ENCODE measurements at regions not wholly inside any gene's neighbourhood (a gene's known extent, or its start where the extent isn't known, plus 50 kb on each side); places are given as distances from the start of the nearest gene placed in this dataset.

DNA sequence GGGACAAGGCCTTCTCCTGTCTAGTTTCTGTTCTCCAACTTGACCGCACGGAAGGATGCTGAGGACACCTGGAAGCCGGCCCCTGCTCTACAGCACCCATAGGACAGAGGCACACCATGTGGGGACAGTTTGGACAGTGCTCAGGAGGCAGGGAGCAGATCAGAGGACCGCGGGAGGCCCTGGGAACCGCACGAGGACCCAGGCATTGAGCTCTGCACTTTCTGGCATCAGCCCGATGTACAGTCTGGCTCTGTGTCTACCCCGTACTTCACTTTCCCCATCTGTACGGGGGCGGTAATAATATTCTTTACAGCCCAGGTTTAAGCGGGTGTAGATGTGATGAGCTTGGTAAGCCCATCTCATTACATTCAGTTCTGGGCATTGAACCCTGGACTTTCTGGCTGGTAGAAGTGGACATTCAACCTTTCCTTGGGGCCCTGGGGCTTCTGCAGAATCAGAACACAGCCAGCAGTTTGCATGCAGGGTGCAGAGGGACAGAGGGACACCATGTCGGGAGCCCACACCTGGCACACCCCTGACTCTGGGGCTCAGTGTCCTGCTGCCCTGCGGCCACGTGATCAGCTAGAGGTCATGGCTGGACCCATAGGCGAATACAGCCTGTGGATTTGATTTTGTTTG, 258.7 kb downstream of the SEC14L1 start:
- DNase-seq: no peak

GRCh38 chr17:77400445-77400870, 259.7 kb downstream of the SEC14L1 start:
- DNase-seq: peak; percentile 90

DNA sequence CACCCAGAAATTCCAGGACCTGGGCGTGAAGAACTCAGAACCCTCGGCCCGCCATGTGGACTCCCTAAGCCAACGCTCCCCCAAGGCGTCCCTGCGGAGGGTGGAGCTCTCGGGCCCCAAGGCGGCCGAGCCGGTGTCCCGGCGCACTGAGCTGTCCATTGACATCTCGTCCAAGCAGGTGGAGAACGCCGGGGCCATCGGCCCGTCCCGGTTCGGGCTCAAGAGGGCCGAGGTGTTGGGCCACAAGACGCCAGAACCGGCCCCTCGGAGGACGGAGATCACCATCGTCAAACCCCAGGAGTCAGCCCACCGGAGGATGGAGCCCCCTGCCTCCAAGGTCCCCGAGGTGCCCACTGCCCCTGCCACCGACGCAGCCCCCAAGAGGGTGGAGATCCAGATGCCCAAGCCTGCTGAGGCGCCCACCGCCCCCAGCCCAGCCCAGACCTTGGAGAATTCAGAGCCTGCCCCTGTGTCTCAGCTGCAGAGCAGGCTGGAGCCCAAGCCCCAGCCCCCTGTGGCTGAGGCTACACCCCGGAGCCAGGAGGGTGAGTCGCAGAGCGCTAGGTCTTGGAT, 261.5 kb downstream of the SEC14L1 start:
- no peak for DNase-seq

DNA sequence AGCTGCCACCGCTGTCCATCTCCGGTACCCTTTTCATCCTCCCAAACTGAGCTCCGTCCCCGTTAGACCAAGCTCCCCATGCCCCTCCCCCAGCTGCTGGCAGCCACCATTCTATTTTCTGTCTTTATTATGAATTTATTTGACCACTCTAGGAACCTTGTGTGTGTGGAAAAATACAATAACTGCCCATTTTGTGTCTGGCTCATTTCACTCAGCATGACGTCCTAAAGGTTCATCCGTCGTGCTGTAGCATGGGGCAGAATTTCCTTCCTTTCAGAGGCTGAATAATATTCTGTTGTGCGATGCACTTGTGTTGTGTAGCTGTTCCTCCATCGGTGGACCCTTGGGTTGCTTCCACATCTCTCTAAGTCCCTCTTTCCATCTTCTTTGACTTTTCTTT, 263.1 kb downstream of the SEC14L1 start:
- no peak for DNase-seq

DNA sequence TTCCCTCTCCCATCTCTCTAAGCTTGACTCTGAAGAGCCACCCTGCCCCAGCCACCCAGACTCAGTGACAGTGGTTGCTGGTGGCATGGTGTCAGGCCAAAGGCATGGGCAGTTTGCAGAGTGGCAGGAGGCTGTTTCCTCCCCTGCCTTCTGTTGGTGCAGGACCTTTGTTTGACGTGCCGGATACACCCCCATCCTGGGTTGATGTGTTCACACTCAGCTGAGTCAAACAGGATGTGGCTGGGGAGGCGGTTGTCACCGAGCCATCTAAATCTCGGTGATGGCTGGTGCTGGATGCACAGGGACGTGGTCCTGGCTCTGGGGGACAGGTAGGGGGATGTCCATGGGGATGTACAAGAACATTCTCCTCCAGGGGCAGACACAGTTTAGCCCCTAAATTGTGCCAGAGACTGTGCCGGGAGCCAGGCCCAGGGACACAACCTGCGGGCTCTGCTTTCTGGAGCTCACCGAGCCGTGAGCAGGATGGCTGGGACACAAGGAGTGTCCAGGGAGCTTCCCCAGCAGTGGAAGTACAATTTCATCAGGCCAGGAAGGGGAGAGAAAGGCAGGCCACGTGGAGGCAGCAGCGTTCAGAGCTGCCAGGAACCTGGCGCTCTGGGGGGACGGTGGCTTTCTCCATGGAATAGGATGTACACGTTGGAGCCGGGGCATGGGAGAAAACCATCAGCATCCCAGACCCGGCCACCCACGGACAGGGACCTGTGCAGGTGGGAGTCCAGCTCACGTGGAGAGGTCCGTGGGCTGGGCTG, 264.2 kb downstream of the SEC14L1 start:
- DNase-seq: peak; percentile 87

DNA sequence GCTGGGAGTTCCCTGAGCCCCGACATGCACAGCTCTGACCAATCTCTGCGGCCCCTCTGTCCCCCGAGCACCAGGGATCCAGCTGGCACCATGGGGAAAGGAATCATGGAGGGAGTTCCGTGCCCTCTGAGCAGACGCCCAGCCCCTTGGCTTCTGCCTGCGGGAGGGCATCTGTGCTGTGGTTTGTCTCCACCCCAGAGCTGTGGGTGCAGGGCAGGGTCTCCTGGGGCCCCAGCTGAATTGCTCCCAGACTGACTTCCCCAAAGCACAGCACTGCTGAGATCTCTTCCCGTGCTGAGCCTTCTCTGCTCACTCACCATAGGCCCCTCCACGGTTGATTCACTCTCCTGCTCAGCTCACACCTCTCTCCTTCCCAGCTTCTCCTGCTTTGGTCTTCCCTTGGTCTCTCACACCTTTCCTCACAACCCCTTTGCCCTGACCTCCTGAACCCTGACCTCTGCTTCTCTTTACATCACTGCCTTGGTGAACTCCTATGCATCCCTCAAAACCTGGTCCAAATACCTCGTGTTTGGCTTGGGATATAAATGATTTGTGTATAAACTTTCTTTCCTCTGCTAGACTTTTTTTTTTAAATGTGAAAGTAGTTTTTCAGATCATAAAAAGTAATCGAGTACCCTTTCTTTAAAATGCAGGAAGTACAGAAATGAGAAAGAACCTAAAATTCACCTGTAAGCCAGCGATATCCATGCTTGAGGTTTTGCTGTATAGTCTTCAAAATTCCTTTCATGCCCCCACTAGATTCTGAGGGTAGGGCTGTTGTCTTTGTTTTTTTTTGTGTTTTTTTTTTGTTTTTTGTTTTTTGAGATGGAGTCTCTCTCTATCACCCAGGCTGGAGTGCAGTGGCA, 265.3 kb downstream of the SEC14L1 start:
- DNase-seq: peak; percentile 66

DNA sequence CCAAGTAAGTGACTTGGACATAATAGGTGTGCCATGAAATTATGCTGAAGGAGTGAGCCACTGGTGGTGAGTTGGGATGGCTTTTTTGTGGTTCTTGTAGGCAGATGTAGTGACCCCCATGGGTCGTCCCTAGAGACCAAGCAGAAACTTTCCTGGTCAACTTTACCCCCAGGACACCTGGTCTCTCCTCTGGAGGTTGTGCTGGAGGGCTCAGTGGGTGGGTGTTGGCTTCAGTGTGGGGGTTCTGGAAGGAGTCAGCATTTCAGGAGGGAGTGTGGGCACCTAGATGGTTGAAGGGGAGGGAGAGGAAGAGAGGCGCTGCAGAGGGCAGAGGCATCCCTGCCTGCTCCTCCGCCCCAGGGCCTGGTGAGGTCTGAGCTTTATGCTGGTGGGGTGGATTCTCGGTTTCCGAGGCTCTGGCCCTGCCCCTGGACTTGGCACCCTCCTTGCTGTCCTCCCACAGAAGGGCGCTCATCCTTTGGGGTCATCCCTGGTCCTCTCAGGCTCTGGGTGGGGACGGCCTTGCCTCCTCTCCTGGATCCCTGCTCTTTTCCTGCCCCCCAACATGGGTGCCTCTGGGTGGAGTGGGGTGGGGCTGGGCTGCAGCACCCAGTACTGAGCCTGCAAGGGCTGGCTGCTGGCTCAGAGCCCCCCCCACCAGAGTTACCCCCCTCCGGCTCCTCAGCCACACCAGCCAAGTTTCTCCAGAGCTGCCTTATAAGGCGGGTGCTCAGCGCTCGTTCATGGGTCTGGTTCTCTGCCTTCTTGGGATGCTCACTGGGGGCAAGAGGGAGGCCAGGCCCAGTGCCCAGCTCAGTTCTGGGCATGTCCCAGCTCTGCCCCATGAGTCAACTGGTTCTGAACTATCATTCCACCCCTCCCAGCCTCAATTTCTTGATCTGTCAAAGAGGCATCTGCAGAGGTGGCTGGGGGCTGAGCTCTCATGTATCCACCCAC, 266.8 kb downstream of the SEC14L1 start:
- DNase-seq: no peak

DNA sequence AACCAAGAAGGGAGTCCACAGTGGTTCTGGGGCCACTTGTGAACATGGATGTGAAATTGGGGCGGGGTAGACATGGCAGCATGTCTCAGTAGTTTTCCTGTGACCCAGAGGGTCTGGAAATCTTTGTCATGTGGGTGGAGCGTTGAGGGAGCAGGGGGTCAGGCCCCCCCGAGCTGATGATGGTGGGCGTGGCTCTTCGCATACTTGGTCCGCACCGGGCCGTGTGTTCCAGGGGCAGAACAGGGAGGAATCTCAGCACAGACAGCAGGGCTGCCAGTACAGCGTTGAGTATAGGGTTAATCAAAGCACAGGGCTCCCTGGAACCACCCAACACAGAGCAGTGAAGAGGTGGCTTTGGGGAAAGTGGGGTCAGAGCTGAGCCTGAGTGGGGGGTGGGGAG, 267.5 kb downstream of the SEC14L1 start:
- no peak for DNase-seq

GRCh38 chr17:77409282-77410161, 268.8 kb downstream of the SEC14L1 start:
- DNase-seq: no peak

DNA sequence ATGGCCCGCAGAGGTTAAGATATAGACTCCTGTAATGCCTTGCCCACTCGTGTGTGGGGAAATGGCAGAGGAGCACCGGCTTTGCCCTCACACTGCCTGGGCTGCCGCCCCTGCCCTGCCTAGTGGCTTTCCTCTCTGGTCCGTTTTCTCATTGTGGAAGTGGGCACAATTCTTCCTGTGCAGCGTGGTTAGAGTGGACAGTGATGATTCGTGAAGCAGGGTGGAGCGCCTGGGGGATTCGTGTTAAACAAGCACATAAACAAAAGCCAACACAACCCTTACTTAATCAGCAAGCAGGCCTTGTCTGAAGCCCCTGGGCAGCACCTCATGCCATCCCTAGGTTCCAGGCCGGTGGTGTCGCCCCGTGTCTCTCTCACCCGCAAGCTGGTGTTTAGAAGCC, 269.7 kb downstream of the SEC14L1 start:
- no peak for DNase-seq

- no peak for DNase-seq
Measured at GRCh38 chr17:77414811-77415400, 274.1 kb downstream of the SEC14L1 start.

GRCh38 chr17:77416105-77416713, 275.4 kb downstream of the SEC14L1 start:
- no peak for DNase-seq

GRCh38 chr17:77417575-77417974, 276.8 kb downstream of the SEC14L1 start:
- no peak for DNase-seq

GRCh38 chr17:77418609-77419008, 277.8 kb downstream of the SEC14L1 start:
- no peak for DNase-seq

DNA sequence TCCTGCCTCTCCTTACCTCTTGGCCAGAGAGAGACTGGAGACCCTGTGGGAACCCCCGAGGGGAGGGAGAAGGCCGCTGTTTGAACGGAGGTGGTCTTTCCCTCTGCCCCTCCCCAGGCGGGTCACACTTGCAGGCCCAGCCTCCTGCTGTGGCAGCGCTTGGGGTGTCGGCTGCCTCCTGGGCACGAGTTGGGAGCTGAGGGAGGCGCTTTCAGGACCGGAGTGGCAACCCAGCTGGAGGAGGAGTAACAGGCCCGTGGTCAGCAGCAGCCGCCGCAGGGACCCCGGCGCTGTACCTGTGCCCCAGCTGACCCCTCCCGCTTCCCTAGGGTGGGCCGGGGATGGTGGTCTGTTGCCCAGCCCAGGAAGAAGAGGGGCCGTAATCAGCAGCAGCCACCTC, 278.3 kb downstream of the SEC14L1 start:
- no peak for DNase-seq

DNA sequence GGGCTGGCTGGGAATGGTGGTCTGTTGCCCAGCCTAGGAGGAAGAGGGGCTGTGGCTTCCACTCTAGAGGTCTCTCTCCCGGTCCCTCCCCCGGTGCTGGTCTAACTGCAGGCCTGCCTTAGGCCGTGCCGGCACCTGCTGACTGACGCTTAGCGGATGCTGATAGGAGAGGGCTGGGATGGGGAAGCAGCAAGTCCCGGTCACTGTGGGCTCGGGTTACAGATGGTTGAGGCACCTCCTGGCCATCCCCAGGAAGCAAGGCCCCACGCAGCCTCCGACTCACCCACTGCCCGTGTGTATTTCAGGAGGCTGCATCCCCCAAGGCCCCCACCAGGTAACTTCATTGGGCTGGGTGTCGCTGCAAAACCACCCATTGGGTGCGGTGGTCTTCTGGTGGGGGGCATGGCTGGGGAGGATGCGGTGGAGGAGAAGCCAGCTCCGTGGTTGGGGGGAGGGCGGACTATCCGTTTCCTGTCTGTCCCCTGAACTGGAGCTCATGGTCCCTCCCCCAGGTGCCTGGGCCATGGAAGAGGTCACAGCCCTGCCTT, 278.9 kb downstream of the SEC14L1 start:
- DNase-seq: no peak

GRCh38 chr17:77420095-77420803, 279.5 kb downstream of the SEC14L1 start:
- no peak for DNase-seq

GRCh38 chr17:77420804-77421629, 280.2 kb downstream of the SEC14L1 start:
- DNase-seq: peak; percentile 63
